ENCODE measurements at regions not wholly inside any gene's neighbourhood (a gene's known extent, or its start where the extent isn't known, plus 50 kb on each side); places are given as distances from the start of the nearest gene placed in this dataset.

DNA sequence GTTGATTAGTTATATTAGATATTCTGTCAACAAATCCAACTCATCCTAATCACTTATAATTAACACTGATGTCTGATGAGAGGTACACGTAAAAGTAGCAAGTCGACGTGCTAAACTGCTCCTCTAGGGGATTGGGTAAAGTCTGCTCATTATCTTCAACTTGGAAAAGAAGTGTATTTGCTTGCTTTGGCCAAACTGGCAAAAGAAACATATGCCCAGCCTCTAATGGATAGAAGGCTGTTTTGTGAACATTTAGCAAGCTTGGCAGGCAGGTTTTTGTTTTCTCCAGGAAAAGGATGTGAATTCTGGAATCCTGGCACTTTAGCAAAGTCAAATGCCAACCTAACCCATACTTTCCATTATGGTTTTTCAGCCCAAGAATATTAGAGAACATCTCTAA, 264.8 kb downstream of the TBL1XR1 start:
- DNase-seq (ENCODE audit: low spot score), result no peak

DNA sequence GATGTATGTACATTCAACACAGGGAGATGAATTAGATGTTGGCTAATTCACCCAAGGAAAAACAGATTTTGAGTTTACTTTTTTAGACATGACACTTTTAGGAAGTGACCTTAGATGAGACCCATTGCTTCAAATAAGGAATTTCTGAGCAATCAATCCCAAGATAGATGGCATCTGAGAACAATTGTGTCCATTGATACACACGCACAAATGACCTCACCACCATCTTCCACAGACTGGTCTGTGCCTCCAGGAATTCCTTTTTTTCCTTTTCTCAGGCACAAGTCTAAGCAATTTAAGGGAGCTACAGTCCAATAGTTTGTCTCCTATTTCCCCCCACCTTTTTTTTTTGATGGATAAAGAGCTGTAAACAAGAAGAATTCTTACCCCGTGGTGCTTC, 265.3 kb downstream of the TBL1XR1 start:
- DNase-seq (ENCODE audit: low spot score), result peak; percentile 84

DNA sequence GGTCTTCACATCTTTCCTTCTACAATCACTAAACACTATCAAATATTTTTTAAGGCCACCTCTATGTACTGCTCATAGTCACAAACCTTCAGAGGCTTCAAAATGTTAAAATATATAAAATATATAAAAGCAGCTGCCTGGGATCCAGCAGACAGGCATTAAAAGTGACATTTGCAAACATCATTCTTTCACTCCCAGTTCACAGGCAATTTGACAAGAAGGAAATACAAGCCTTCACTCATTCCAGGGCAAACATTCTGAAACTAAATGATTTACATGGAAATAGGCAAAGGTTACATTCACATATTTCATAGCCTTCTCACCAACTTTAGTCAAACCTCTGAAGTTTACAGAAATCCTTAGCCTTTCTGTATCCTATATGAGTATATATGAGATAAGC, 266.3 kb downstream of the TBL1XR1 start:
- DNase-seq (ENCODE audit: low spot score), result no peak

DNA sequence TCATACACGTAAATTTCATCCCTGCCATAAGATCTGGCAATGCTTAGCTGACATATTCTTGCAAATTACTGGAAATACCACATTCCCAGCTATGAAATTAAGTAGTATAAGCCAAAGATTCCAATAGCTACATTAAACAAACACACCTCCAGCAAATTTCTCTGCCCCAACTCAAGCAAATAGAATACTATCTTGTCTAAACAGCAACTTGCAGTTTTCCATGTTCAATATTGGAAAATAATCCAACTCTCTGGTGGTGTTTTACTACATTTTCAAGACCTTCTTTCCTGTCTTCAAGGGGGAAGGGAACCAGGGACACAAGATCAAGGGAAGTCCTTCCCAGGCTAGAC, 268.7 kb downstream of the TBL1XR1 start:
- no peak for DNase-seq (ENCODE audit: low spot score)

DNA sequence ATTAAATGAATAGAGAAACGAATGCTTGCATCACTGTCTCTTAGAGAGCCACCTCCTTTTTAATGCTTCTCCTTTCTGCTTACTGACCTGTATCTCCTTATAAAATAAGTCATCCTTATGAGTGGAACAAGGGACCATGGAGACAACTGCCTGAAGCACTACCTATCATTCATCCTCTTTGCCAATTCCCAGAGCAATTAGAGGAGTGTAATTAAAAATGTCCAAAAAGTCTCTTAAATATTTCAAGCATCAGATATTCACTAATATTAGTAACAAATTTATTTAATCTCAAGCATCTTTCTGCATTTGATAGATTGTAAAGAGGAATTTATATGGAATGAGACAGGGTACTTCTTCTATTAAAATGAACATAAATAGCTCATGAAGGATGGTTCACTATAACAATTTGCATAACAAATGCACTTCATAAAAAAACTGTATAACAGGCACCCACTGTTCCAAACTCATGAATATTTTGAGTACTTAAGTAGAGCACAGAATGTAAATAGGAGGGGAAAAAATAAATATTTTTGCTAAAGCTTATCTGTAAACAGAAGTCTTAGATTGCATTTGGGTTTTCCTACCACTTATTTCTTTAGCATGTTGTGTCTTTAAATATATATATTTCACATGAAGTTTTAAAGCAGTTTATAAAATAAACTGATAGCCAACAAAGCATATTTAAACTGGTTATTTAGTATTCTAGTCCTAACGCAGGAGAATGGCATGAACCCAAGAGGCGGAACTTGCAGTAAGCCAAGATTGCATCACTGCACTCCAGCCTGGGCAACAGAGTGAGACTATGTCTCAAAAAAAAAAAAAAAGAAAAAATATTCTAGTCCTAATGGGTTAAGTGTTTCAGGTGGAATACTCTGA, 269.3 kb downstream of the TBL1XR1 start:
- DNase-seq (ENCODE audit: low spot score), result no peak

DNA sequence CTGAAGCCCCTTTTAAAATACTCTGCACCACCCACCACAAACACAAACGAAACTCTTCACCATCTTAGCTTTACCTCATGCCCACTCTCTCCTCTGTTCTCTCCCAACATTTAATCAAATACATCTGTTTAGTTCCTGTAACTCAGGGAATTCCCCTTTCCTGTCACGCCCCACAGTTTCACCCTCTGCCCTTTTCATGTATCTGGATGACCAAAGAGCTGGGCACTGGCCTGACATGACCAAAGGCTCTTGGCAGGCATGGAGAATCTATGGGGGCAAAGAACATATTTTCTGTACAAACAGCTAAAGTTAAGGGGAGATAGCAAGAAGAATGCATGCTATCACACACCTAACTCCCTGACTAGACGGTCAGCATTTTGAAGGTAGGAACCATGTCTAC, 270.0 kb downstream of the TBL1XR1 start:
- no peak for DNase-seq (ENCODE audit: low spot score)

DNA sequence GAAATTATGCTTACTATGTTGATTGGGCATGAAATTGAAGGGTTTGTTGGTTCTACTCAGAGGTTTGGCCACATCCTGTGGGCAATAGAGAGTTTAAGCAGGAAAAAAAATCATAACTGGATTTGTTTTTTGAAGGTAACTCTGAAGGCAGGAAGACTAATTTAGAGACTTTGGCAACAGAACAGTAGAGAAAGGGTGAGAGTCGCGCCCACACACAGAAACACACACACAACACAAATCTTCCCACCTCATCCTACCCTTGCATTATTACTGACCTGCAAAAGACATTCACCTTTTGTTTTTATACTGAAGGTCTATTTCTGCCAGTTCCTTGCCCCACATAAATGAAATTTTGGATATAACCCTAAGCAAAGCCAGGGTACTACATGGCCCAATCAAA, 270.6 kb downstream of the TBL1XR1 start:
- DNase-seq (ENCODE audit: low spot score), result no peak

DNA sequence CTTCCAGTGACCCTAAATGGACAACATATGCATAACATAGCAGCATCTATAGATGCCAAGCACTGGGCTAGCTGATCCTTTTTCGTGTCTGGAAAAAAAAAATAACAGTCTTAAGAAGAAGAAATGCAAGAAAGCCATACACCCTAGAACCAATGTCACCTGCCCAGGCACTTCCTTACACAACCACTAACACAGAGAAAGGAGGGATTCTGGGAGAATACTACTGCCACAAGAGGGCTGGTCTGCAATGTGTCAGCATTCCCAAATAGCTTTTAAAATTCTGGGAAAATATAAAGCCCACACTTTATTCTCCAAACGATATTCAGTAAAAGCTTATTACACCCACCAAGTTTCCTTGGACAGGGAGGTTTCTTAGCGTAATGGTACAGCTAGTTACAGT, 271.2 kb downstream of the TBL1XR1 start:
- no peak for DNase-seq (ENCODE audit: low spot score)

DNA sequence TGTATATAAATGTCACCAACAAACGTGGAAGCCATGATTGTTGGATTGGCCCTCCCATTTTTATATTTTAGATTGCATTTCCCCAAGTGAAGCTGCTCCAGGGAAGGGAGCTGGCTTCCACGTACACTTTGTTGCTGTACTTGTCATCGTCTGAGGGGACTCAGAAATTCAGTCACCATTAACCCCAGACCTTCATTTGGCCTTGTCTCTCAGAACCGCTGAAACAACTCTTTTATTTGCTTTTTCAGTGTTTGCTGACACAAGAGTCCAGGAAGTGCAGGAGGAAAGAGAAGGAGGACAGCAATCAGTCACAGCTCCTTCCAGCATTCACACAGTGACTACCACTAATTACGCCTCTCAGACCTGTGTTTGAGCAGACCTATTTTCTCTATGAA, 276.5 kb downstream of the TBL1XR1 start:
- DNase-seq (ENCODE audit: low spot score), result no peak

DNA sequence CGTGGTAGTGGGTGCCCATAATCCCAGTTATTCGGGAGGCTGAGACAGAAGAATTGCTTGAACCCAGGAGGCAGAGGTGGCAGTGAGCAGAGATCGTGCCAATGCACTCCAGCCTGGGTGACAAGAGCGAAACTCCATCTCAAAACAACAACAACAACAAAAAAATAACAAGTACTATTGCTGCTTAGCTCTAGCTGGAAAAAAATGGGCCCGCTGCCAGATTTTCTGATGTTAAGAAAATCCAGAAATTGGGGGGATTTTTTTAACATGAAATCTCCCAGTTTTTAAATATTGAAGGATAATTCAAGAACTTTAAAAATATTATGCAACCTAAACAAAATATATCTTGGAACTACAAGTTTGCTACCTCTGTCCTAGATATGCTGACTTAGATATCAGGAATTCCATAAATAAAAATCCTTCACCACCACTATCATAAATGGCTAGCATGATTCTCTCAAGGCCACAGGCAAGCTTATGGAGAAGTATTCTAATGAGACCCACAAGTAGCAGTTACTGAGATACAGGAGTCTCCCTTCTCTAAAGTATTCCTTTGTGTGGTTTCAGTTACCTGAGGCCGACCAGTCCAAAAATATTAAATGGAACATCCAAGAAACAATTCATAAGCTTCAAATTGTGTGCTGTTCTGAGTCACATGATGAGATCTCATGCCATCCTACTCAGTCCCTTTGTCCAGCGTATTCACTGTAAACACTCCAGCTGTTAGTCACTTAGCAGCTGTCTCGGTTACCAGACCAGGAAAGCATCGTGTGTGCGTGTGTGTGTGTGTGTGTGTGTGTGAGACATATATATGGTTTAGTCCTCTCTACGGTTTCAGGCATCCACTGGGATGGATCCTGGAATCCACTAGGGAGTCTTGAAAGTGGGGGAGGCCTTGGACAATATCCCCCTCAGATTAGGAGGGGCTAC, 277.2 kb downstream of the TBL1XR1 start:
- DNase-seq (ENCODE audit: low spot score), result no peak

DNA sequence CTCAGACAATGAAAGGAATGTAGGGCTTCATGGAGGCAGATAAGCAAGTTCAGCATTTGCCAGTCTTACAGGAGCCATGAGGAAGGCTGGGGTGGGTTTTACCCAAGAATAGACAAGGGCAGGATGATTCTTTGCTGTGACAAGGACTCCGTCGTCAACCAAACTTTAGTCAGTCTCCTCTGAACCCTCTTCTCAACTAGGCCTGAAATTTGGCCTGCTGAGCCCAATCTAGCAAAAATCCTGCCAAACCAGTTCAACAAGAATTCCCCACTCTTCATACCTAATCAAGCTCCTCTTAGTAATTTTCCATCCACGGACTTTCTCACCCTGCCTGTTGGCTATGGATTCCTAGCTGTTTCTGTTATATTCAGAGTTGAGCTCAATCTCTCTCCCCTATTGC, 280.5 kb downstream of the TBL1XR1 start:
- no peak for DNase-seq (ENCODE audit: low spot score)

DNA sequence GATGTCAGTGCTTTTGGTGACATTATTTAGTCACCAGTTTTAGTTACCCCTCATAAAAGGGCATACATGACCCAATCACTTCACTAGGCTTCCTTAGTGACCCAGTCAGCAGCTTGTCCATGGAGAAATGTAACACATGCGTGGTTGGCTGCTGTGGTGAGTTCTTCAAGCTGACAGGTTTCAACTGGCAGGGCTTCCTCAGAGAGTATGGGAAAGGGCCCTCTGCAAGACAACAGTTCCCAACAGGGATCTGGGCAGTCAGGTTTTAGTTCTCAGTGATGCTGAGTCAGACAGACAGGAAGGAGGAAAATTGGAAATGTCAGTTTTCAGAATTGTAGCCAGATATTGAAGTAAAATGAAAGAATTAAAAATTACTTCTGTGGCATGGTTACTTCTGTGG, 282.5 kb downstream of the TBL1XR1 start:
- DNase-seq (ENCODE audit: low spot score), result no peak

DNA sequence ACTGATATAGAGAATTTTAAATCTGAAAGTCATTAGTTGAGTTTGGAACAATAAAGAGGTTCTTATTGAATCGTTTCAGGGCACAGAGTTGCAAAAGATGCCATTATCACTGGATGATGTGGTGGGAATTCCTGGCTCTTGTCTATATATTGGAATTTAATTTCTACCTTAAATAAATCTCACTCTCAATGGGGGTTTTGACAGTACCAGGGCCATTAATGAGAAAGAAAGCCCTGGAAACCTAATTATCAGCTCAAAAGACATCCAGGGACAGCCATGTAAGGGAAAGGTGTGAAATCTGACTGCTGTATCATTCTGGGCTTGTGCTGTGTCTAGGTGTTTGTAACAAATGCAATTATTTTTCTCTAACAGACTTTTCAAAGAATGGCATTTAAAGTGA, 285.7 kb downstream of the TBL1XR1 start:
- DNase-seq (ENCODE audit: low spot score), result no peak

DNA sequence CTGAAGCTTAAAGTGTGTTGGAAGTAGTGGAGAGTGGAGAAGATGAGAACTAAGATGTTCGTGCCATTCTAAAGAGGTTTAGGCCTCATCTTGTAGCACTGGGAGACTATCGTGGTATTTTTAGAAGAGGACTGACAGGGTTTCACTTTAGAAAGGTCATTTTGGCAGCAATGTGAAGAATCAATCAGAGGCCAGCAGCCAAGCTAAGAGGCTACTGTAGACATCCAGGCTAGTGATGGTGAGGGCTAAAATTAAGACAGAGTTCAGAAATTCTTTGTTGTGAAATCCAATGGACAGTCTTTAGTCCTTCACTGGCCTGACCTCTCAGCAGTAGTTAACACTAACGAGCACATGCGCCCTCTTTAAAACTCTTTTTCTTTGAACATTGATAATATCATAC, 288.2 kb downstream of the TBL1XR1 start:
- no peak for DNase-seq (ENCODE audit: low spot score)

DNA sequence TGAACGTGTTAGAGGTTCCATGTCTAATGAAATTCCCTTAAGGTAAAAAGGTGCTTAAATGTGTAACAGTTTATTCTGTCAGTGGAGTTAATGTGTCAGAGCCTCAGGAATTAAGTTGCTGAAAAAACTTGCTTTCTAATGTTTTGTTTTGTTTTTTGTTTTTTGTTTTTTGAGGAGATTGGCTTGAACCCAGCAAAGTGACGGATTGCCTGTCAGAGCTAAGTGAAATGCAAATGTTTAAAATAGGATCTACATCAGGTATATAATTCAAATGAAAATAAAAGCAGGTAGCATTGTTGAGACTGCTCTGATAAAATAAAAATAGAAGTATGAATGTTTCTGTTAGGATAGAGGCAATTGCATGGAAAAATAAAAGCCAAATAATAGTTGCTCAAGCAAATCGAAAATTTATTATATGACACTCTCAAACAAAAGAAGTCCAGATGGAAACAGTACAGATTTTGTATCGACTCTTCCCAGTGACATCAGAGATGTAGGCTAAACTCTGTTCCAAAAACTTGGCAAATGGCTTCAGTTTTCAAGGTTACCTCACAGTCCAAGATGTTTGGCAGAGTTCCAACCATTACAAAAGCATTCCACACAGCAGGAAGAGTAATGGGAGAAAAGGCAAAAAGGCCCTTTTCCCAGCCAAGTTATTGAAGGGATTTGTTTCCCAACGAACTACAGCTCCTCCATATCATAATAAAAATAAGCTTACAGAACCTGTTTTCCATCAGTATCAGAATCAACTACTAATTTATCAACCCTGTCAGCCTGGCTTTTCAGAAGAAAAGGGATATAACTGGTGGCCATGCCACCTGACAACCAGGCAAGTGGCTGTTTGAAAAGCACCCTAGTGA, 291.0 kb downstream of the TBL1XR1 start:
- DNase-seq (ENCODE audit: low spot score), result no peak

DNA sequence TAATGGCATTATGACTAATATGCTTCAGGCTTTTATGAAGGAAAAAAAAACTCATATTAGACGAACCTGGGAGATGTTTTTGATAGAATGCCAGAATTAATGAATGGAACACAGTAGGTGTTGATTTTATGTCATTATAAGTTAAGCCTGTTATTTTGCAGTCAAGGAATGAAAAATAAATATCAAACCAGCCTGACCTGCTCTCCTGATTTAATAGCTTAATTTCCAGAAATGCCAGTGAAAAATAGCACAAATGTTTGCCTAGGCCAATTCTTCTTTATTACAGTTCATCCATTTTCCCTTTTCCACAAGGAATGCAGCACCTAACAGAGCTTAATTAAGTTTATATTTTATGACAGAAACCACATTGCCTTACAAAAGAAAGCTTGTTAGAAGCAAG, 292.0 kb downstream of the TBL1XR1 start:
- DNase-seq (ENCODE audit: low spot score), result no peak

DNA sequence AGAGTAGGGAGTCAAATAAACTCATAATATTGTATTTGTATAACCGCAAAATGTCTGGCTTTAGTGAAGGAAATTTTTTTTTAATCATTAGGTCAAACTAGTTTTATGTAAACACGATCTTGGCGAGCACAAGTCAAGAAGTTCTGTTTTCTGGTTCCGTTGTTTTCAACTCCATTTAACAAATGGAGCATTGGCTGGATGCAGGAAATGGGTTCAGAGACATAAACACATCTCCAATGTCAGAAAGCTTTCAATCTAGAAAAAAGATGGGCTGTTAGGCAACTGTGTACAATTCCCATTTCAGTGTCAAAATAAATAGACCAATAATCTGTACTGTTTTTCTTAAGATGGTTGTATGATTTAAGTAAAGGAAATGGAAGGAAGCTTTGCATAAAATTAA, 292.8 kb downstream of the TBL1XR1 start:
- DNase-seq (ENCODE audit: low spot score), result no peak

DNA sequence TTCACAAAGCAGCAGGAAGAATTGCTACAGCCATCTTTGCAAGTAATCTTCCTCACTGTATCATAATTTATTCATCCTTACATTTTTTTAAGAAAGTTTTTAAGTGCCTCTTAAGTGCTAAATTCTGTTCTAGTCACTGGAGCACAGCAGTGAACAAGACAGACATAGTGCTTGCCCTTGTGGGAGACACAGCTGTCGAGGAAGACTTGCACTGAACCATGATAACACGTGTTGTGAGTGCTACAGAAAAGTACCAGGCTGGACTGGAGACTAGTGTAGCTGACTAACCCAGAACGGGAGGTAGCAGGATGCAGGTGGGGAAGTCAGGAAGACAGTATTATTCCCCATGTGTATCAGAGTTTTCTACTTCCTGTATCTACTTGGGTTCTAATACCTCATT, 300.6 kb downstream of the TBL1XR1 start:
- DNase-seq (ENCODE audit: low spot score), result no peak

DNA sequence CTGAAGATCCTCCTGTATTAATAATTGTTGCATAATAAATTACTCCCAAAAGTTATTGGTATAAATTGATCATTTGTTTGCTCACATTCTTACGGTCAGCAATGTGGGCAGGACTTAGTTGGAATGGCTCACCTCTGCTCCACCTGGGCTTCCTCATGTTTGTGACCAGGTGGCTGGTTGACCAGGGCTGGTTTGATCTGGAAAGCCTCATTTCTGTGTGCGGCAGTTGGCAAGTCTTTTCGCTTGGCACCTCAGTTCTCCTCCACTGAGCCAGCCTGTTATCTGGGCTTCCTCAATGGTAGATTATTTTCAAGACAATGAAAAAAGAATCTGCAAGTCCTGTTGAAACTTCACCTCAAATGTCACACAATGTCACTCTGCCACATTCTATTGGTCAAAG, 301.1 kb downstream of the TBL1XR1 start:
- no peak for DNase-seq (ENCODE audit: low spot score)

DNA sequence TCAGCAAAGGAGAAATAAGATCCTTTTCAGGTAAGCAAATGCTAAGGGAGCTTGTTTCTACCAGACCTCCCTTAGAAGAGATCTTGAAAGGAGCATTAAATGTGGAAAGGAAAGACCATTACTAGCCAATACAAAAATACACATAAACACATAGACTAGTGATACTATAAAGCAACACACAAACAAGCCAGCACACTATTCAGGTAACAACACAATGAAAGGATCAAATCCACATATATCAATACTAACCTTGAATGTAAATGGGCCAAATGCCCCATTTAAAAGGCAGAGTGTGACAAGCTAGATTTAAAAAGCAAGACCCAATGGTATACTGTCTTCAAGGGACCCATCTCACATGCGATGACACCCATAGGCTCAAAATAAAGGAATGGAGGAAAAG, 317.6 kb downstream of the TBL1XR1 start:
- DNase-seq (ENCODE audit: low spot score), result no peak

DNA sequence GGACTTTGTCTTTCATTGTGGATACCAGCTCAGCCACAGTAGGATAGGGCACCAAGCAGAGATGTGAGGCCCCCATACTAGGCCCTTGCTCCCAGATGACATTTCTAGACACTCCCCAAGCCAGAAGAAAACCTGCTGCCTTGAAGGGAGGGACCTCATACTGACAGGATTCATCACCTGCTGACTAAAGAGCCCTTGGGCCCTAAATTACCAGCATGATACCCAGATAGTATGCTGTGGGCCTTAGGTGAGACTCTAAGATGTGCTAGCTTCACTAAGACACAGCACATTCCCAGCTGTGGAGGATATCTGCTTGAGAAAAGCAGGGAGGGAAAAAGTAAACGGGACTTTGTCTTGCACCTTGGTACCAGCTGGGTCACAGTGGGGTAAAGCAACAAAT, 324.0 kb downstream of the TBL1XR1 start:
- DNase-seq (ENCODE audit: low spot score), result no peak

DNA sequence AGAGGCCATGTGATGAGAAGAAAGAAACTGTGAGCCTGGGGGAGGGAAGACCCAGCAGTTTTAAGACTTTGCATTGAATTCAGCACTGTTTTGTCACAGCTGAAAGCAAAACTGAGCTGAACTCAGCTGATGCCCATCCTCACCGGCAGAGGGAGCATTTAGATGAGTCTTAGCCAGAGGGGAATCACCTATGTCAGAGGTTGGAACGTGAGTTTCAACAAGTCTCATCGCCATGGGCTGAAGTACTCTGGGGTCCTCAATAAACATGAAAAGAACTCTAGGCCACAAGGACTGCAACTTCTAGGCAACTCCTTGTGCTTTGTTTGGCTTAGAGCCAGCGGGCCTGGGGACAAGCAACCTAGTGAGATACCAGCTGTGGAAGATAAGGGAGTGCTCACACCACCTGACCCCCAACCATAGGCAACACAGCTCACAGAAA, 324.5 kb downstream of the TBL1XR1 start:
- peak; percentile 56 for DNase-seq (ENCODE audit: low spot score)

All from COLO829 (cell line).